Astrocyte (in vitro differentiated cells and primary cell): ENCODE measurements at regions not wholly inside any gene's neighbourhood (a gene's known extent, or its start where the extent isn't known, plus 50 kb on each side); places are given as distances from the start of the nearest gene placed in this dataset.

Experiments
- DNase-seq: peaks from one replicate; pipeline ENCODE4 v3.0.0-alpha.2; 2010; ENCODE audit warnings: low read depth
- FAIRE-seq: peaks from 2 replicates; lab custom pipeline; 2011; peaks lifted over from hg19 to GRCh38; lab: Jason Lieb, UNC
- H2AFZ ChIP-seq: 2 replicates; pipeline ENCODE4 v1.6.0; 2012; ENCODE audit warnings: low read depth, low read length, inconsistent platforms
- H3K27ac ChIP-seq: 2 replicates; pipeline ENCODE4 v1.5.1; 2011; ENCODE audit warnings: low read depth, low read length, inconsistent platforms
- H3K27me3 ChIP-seq: 2 replicates; pipeline ENCODE4 v1.6.0; 2011; ENCODE audit warnings: low read length, inconsistent platforms; ENCODE audit not compliant: insufficient read depth
- H3K36me3 ChIP-seq: 2 replicates; pipeline ENCODE4 v1.5.1; 2011; ENCODE audit warnings: low read length, inconsistent platforms; ENCODE audit not compliant: insufficient read depth
- H3K4me1 ChIP-seq: 2 replicates; pipeline ENCODE4 v1.5.1; 2011; ENCODE audit warnings: low read length, inconsistent platforms; ENCODE audit not compliant: insufficient read depth
- H3K4me2 ChIP-seq: 2 replicates; pipeline ENCODE4 v1.6.0; 2012; ENCODE audit warnings: low read length, inconsistent platforms
- H3K4me3 ChIP-seq: 2 replicates; pipeline ENCODE4 v1.5.1; 2011; ENCODE audit warnings: low read depth, mild to moderate bottlenecking, low read length, inconsistent platforms; ENCODE audit not compliant: insufficient read depth
- H3K79me2 ChIP-seq: 2 replicates; pipeline ENCODE4 v1.6.0; 2012; ENCODE audit warnings: mild to moderate bottlenecking, low read length, inconsistent platforms; ENCODE audit not compliant: insufficient read depth
- H3K9ac ChIP-seq: 2 replicates; pipeline ENCODE4 v1.6.0; 2012; ENCODE audit warnings: mild to moderate bottlenecking, low read length, inconsistent platforms
- H3K9me3 ChIP-seq: 2 replicates; pipeline ENCODE4 v1.5.1; 2012; ENCODE audit warnings: low read depth, mild to moderate bottlenecking, low read length, inconsistent platforms; ENCODE audit not compliant: insufficient read depth
- H4K20me1 ChIP-seq: 2 replicates; pipeline ENCODE4 v1.6.0; 2012; ENCODE audit warnings: low read length, inconsistent platforms; ENCODE audit not compliant: insufficient read depth
- H3K27ac Mint-ChIP-seq: one replicate; pipeline ENCODE4 v1.8.0; 2021; ENCODE audit warnings: mild to moderate bottlenecking, mixed read lengths; ENCODE audit not compliant: unreplicated experiment
- H3K27me3 Mint-ChIP-seq: one replicate; pipeline ENCODE4 v1.8.0; 2021; ENCODE audit warnings: low read depth, mixed read lengths; ENCODE audit not compliant: unreplicated experiment
- H3K36me3 Mint-ChIP-seq: one replicate; pipeline ENCODE4 v1.8.0; 2021; ENCODE audit warnings: low read depth, mixed read lengths; ENCODE audit not compliant: unreplicated experiment
- H3K4me1 Mint-ChIP-seq: one replicate; pipeline ENCODE4 v1.8.0; 2021; ENCODE audit warnings: low read depth, mixed read lengths; ENCODE audit not compliant: unreplicated experiment
- H3K4me3 Mint-ChIP-seq: one replicate; pipeline ENCODE4 v1.8.0; 2021; ENCODE audit warnings: mild to moderate bottlenecking, moderate library complexity, mixed read lengths; ENCODE audit not compliant: unreplicated experiment
- H3K9me3 Mint-ChIP-seq: one replicate; pipeline ENCODE4 v1.8.0; 2021; ENCODE audit warnings: mild to moderate bottlenecking, mixed read lengths; ENCODE audit not compliant: unreplicated experiment
- CTCF ChIP-seq: IDR thresholded peaks from 2 replicates; pipeline ENCODE4 v1.5.1; 2011; ENCODE audit warnings: low read depth, mild to moderate bottlenecking, inconsistent platforms, low read length, moderate library complexity; ENCODE audit not compliant: insufficient read depth
- EZH2 ChIP-seq: IDR thresholded peaks from 2 replicates; pipeline ENCODE4 v1.6.1; 2012; ENCODE audit warnings: mild to moderate bottlenecking, low read length, inconsistent platforms; ENCODE audit not compliant: insufficient read depth

GRCh38 chr2:9750224-9751215, 92.8 kb upstream of the TAF1B start:
- Histone ChIP-seq H3K4me1 (peaks cover 20% of the 10 kb centered on the region), H2AFZ (no peak overlapping the region), H3K36me3 (no peaks in the 10 kb centered on the region), H3K9me3 (no peaks in the 10 kb centered on the region), H3K79me2 (no peaks in the 10 kb centered on the region), H3K27me3 (no peaks in the 10 kb centered on the region), H3K4me3 (no peak overlapping the region), H3K4me2 (no peak overlapping the region), H4K20me1 (no peaks in the 10 kb centered on the region), H3K9ac (no peak overlapping the region), H3K27ac (no peak overlapping the region)
- H3K9me3 Mint-ChIP-seq = peaks cover 11% of the 10 kb centered on the region
- peaks cover 9% of the 10 kb centered on the region for H3K4me1 Mint-ChIP-seq
- no peak overlapping the region for H3K4me3 Mint-ChIP-seq
- no peaks in the 10 kb centered on the region for H3K36me3 Mint-ChIP-seq
- TF ChIP-seq CTCF (no peak), EZH2 (no peak)
- peaks cover 20% of the 10 kb centered on the region for H3K27me3 Mint-ChIP-seq
- no peak overlapping the region for H3K27ac Mint-ChIP-seq
- DNase-seq = no peak
- FAIRE-seq = no peak

GRCh38 chr2:9751831-9752230, 91.4 kb upstream of the TAF1B start:
- H3K4me1 Mint-ChIP-seq = peaks cover 9% of the 10 kb centered on the region
- no peak for FAIRE-seq

More at GRCh38 chr2:9751831-9752230, 91.4 kb upstream of the TAF1B start:
- no peaks in the 10 kb centered on the region for H3K9me3 ChIP-seq
- peaks cover 12% of the 10 kb centered on the region for H3K9me3 Mint-ChIP-seq
- TF ChIP-seq CTCF = no peak
- no peak for TF ChIP-seq EZH2
- no peaks in the 10 kb centered on the region for H3K27me3 ChIP-seq
- no peak for DNase-seq
- H3K27ac ChIP-seq = no peak overlapping the region
- H3K9ac ChIP-seq = no peak overlapping the region
- H3K4me1 ChIP-seq = peaks cover 21% of the 10 kb centered on the region
- no peak overlapping the region for H2AFZ ChIP-seq
- H4K20me1 ChIP-seq = no peaks in the 10 kb centered on the region
- H3K27me3 Mint-ChIP-seq = peaks cover 25% of the 10 kb centered on the region
- H3K36me3 Mint-ChIP-seq = no peaks in the 10 kb centered on the region
- no peaks in the 10 kb centered on the region for H3K79me2 ChIP-seq
- H3K4me3 ChIP-seq = no peak overlapping the region
- H3K36me3 ChIP-seq = no peaks in the 10 kb centered on the region
- H3K4me3 Mint-ChIP-seq = no peak overlapping the region
- no peak overlapping the region for H3K4me2 ChIP-seq
- H3K27ac Mint-ChIP-seq = no peak overlapping the region
